Anterior cingulate cortex (tissue), 58 donors: ENCODE measurements at regions not wholly inside any gene's neighbourhood (a gene's known extent, or its start where the extent isn't known, plus 50 kb on each side); places are given as distances from the start of the nearest gene placed in this dataset.
"Not testable (repeated sequence)": the region's sequence is repeated elsewhere in the genome, so short reads cannot be mapped to it uniquely, and the experiment has no call there.

Experiments used
- DNase-seq, 58 donors: peaks; one replicate each; lab custom pipeline; 2025; lab: John Stamatoyannopoulos, UW

DNA sequence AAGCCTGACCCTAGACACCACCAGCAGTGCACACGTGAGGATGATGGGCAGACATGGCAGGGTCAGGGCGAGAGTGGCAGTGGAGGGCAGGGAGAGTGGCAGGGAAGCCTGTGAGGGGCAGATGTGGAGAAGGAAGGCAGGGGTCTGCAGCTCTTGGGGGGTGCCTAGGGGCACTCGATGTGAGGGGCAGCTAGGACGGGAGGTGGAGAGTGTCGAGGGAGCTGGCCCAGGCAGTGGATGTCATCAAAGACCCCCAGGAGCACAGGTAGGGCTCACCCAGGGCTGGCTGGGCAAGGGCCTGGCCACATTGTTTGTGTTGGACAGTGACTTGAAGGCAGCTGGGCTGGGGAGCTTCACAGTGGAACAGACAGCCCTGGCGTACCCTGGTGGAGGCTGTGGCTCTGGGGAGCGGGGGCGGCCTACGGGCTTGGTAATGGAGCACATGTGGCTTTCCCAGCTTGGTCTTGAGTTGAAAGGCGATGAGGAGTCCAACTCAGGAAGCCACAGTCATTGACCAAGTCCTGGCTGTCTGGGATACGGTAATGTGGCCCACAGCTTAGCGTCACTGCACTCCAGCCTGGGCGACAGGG lies 87.1 kb downstream of the RTP5 start:
- no peak for DNase-seq

GRCh38 chr2:241957276-241957675 lies 87.7 kb downstream of the RTP5 start:
- DNase-seq = no peak

GRCh38 chr2:241958818-241959545 lies 89.5 kb downstream of the RTP5 start:
- DNase-seq = no peak

DNA sequence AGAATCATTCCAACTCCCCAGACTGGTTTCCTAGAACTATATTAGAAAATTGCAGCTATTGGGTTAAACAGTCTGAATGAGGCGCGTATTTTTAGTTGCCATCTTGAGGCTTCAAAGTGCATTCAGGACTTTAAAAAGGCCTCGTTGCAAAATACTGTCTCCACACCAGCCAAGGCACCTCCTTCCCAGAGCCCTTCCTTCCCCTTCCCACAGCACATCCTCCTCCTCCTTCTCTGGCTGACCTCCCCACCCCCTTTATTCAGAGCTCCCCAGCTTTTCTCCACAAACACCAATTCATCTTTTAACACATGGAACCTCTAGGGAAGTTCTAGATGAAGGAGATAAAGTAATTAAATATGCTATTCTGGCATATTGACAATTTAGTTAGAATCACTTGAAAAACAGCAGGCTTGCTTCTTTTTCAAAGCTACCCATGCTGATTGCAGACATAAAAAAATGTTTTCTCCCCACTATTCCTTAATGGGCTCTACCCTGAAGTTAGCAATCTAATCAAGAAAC lies 90.3 kb downstream of the RTP5 start:
- DNase-seq = no peak

DNA sequence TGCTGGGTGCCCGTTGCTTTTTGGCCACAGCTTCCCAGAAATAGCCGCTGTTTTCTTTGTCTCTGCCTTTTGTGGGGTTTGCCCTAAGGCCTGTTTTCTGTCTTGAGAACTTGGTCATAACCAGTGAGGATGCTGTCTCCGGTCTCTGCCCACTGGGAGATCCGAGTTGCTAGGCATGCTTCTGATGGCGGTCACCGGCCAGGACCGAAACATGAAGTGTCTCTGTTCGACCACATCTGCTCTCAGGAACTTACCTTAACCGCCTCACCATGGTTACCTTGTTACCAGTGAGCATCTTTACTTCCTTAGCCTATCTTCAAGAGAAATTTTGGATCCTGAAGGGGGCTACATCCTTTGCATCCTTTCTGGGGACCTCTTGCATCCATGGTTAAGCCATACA lies 91.9 kb downstream of the RTP5 start:
- DNase-seq = no peak

GRCh38 chr2:241964133-241964532 lies 94.6 kb downstream of the RTP5 start:
- no peak for DNase-seq

- DNase-seq = peak in 16 of 58 donors; percentile 3 to 62 (median 20)
Observed at GRCh38 chr2:241965931-241966412, 96.4 kb downstream of the RTP5 start.

GRCh38 chr2:241966647-241967466 lies 97.3 kb downstream of the RTP5 start:
- DNase-seq = no peak

- DNase-seq = no peak
Observed at GRCh38 chr2:241967467-241968144, 98.1 kb downstream of the RTP5 start.

GRCh38 chr2:241968417-241968816 lies 98.9 kb downstream of the RTP5 start:
- peak in 1 of 58 donors; percentile 26 for DNase-seq

DNA sequence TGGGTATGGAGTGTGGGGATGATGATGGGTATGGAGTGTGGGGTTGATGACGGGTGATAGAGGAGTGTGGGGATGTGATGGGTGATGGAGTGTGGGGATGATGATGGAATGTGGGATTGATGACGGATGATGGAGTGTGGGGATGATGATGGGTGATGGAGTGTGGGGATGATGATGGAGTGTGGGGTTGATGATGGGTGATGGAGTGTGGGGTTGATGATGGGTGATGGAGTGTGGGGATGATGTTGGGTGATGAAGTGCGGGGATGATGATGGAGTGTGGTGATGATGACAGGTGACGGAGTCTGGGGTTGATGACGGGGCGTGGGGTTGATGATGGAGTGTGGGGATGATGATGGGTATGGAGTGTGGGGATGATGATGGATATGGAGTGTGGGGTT lies 99.7 kb downstream of the RTP5 start:
- DNase-seq = not testable (repeated sequence)

DNA sequence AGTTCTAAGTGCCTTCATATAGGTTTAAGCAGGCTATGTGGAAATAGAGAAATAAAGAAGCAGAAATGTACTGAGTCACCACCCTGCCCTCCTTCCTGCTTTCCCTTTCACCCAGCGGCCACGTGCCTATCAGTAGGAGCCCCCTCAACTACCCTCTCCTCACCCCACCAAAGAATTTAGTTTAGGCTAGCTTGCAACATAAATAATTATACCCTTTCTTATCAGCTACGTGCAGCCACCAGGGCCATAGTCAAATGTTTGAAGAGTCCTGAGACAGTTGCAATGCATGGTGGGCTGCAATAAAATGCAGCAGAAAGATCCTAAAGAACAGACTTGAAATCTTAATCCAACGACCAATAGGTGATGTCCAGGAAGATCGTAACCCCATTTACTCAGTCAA lies 101.2 kb downstream of the RTP5 start:
- no peak for DNase-seq

DNA sequence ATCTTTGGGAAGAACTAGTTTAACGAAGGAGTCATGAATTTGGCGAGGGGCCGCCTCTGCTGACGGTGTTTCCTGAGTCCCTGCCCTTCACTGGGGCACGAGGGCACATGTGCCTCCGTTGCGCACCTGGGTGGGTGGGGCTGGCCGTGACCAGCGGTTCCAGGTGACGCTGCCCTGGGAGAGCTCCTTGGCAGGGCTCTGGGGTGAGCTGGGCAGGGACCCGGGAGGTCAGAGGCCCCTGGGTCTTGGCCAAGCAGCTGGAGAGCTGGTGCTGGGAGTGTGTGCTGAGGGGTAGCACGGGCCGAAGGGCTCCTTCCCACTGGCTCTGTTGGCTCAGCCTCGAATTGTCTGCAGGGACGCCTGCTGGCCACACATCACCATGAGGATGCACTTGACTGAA lies 104.6 kb downstream of the RTP5 start:
- DNase-seq = no peak

DNA sequence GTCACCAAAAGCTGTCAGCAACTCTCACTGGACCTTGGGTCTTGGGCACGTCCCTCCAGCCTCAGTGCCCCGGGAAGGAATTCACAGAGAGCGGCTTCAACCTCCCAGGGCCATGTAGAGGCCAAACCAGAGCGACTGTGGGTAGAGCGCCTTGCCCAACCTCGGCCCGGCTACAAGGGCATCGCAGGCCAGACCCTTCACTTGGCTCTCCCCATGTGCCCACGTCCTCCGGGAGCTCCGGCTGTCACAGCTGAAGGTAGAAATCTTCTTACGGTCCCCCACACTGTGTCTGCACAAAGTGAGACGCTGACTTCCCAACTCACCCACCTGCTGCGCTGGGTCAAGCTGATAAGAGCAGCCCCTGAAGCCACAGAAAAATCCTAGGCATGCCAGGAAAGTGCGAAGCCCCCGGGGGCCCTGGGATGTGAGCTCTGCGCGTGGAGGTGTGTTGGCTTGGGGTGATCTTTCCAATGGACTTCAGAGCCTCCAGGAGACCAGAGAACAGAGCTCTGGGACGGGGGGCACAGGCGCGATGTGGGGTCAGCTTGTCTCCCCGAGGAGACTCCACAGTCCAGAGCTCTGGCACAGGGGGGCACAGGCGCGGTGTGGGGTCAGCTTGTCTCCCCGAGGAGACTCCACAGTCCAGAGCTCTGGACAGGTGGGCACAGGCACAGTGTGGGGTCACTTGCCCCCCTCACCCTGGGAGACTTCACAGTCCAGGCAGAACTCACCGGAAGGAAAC lies 105.5 kb downstream of the RTP5 start:
- no peak for DNase-seq

- no peak for DNase-seq
Observed at GRCh38 chr2:241975593-241976284, 106.2 kb downstream of the RTP5 start.

GRCh38 chr2:241976296-241976695 lies 106.8 kb downstream of the RTP5 start:
- no peak for DNase-seq

GRCh38 chr2:241977557-241978300 lies 108.2 kb downstream of the RTP5 start:
- no peak for DNase-seq

GRCh38 chr2:241978670-241979069 lies 109.1 kb downstream of the RTP5 start:
- DNase-seq = no peak
